Calu3 (cell line): ENCODE measurements at regions not wholly inside any gene's neighbourhood (a gene's known extent, or its start where the extent isn't known, plus 50 kb on each side); places are given as distances from the start of the nearest gene placed in this dataset.

Experiments used
- BruUV-seq: library from RNA; stranded (reverse); fragments of 400-500 nt; replicated peaks from 2 replicates; lab custom pipeline; 2021; lab: Mats Ljungman, UMichigan
- CTCF ChIA-PET: fragments of 300-600 bp; sonication (Branson Sonifier 250); formaldehyde crosslinking; loops from one replicate; lab custom pipeline; 2022; ENCODE audit warnings: antibody characterized with exemption; lab: Charles Lee
- DNase-seq: peaks from one replicate; pipeline ENCODE4 v3.0.0; 2022
- H3K27ac Mint-ChIP-seq: one replicate; pipeline ENCODE4 v1.8.0; 2022; ENCODE audit warnings: mixed read lengths; ENCODE audit not compliant: unreplicated experiment
- H3K27me3 Mint-ChIP-seq: one replicate; pipeline ENCODE4 v1.8.0; 2022; ENCODE audit warnings: mixed read lengths; ENCODE audit not compliant: unreplicated experiment
- H3K36me3 Mint-ChIP-seq: one replicate; pipeline ENCODE4 v1.8.0; 2022; ENCODE audit warnings: mild to moderate bottlenecking, moderate library complexity, mixed read lengths; ENCODE audit not compliant: insufficient read depth, unreplicated experiment
- H3K4me1 Mint-ChIP-seq: one replicate; pipeline ENCODE4 v1.8.0; 2022; ENCODE audit warnings: mild to moderate bottlenecking, low read depth, mixed read lengths; ENCODE audit not compliant: unreplicated experiment
- H3K4me3 Mint-ChIP-seq: one replicate; pipeline ENCODE4 v1.8.0; 2022; ENCODE audit warnings: mild to moderate bottlenecking, low read depth, moderate library complexity, mixed read lengths; ENCODE audit not compliant: unreplicated experiment
- H3K9me3 Mint-ChIP-seq: one replicate; pipeline ENCODE4 v1.8.0; 2022; ENCODE audit warnings: low read depth, mixed read lengths; ENCODE audit not compliant: unreplicated experiment
- intact Hi-C: fragments of 100-400 bp; cut with micrococcal nuclease; formaldehyde crosslinking; loops from one replicate; pipeline ENCODE4 v1.10.0; 2022; ENCODE audit not compliant: unreplicated experiment
- TF ChIP-seq, protein P1 (sequence below): fragments of 200-600 bp; IDR thresholded peaks from one replicate; pipeline ENCODE4 v1.8.0; 2022; ENCODE audit warnings: antibody characterized with exemption; ENCODE audit not compliant: unreplicated experiment

DNA sequence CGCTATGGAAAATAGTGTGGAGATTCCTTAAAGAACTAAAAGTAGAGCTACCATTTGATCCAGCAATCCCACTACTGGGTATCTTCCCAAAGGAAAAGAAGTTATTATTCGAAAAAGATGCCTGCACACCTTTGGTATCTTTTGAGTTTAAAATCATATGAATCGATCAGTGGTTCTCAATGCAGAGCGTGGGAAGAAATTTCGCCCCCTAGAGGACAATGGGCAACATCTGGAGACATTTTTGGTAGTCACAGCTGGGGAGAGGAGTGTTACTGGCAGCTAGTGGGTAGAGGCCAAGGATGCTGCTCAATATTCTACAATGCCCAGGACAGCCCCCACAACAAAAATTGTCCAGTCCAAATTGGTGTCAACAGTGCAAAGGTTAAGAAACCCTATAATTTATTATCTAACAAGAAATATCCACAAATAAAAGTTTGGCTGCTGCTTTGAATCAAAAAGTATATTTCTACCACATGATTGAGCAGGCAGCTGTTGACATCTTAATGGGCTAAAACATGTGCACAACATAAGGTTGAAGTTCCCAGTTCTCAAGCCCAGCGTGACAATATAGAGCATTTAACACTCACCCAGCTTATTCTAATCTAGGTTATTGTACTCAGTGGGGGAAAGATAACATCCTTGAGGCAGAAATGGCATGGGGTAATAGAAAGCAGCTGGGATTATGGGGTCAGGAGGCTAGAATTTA, 425.7 kb downstream of the LRATD1 start:
- TF ChIP-seq, protein P1, sequence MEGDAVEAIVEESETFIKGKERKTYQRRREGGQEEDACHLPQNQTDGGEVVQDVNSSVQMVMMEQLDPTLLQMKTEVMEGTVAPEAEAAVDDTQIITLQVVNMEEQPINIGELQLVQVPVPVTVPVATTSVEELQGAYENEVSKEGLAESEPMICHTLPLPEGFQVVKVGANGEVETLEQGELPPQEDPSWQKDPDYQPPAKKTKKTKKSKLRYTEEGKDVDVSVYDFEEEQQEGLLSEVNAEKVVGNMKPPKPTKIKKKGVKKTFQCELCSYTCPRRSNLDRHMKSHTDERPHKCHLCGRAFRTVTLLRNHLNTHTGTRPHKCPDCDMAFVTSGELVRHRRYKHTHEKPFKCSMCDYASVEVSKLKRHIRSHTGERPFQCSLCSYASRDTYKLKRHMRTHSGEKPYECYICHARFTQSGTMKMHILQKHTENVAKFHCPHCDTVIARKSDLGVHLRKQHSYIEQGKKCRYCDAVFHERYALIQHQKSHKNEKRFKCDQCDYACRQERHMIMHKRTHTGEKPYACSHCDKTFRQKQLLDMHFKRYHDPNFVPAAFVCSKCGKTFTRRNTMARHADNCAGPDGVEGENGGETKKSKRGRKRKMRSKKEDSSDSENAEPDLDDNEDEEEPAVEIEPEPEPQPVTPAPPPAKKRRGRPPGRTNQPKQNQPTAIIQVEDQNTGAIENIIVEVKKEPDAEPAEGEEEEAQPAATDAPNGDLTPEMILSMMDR, result no peak
- peaks cover 21% of the 10 kb centered on the region for H3K27me3 Mint-ChIP-seq
- CTCF ChIA-PET, result no interaction called here
- H3K4me1 Mint-ChIP-seq, result no peaks in the 10 kb centered on the region
- DNase-seq, result no peak
- H3K9me3 Mint-ChIP-seq, result peaks cover 6% of the 10 kb centered on the region
- H3K4me3 Mint-ChIP-seq, result no peak overlapping the region
- BruUV-seq, result no TSS peak
- H3K36me3 Mint-ChIP-seq, result no peaks in the 10 kb centered on the region
- no peak overlapping the region for H3K27ac Mint-ChIP-seq
- intact Hi-C loops, result no loop called here

- H3K4me1 Mint-ChIP-seq, result no peaks in the 10 kb centered on the region
- CTCF ChIA-PET, result no interaction called here
- no peaks in the 10 kb centered on the region for H3K36me3 Mint-ChIP-seq
- intact Hi-C loops, result no loop called here
- H3K27me3 Mint-ChIP-seq, result peaks cover 21% of the 10 kb centered on the region
- TF ChIP-seq, protein P1, result no peak
- BruUV-seq, result no TSS peak
- H3K27ac Mint-ChIP-seq, result no peak overlapping the region
- DNase-seq, result no peak
- no peak overlapping the region for H3K4me3 Mint-ChIP-seq
- peaks cover 6% of the 10 kb centered on the region for H3K9me3 Mint-ChIP-seq
These were observed 426.2 kb downstream of the LRATD1 start for GRCh38 chr2:15058721-15059157.

- Mint-ChIP-seq H3K4me3 (no peak overlapping the region), H3K27ac (no peak overlapping the region), H3K27me3 (peaks cover 11% of the 10 kb centered on the region), H3K4me1 (no peaks in the 10 kb centered on the region), H3K9me3 (peaks cover 5% of the 10 kb centered on the region), H3K36me3 (no peaks in the 10 kb centered on the region)
- no peak for DNase-seq
- no TSS peak for BruUV-seq
- TF ChIP-seq, protein P1, result no peak
- CTCF ChIA-PET, result interaction anchor here (0.6 to 0.7 kb wide), 2 partner anchors 112 to 614 kb away, joined by 3 to 6 read pairs; no protein-coding TSS in a partner anchor
- intact Hi-C loops, result no loop called here
These were observed 427.5 kb downstream of the LRATD1 start for GRCh38 chr2:15059870-15060512.

DNA sequence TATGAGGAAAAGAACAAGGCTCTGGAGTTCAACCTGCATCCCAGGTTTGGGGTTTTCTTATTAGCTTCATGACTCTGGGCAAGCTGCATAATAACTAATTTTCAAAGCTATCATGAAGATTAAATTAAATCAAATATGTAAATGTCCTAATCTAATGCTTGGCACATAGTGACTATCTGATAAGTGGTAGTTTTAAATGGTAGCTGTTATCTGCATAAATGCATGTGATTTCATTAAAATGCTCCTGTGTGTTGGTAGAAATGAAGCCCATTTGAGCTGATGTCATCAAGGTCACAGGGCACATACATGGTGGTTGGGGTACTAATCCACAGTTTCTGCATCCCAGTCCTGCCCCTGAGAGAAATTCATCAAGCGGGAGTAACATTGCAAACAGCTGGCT, 428.8 kb downstream of the LRATD1 start:
- intact Hi-C loops, result no loop called here
- no peak overlapping the region for H3K27ac Mint-ChIP-seq
- H3K4me1 Mint-ChIP-seq, result no peaks in the 10 kb centered on the region
- H3K27me3 Mint-ChIP-seq, result no peaks in the 10 kb centered on the region
- no peak overlapping the region for H3K4me3 Mint-ChIP-seq
- DNase-seq, result no peak
- TF ChIP-seq, protein P1, result no peak
- H3K9me3 Mint-ChIP-seq, result peaks cover 2% of the 10 kb centered on the region
- CTCF ChIA-PET, result no interaction called here
- H3K36me3 Mint-ChIP-seq, result no peaks in the 10 kb centered on the region
- BruUV-seq, result no TSS peak
